ENCODE measurements at regions not wholly inside any gene's neighbourhood (a gene's known extent, or its start where the extent isn't known, plus 50 kb on each side); places are given as distances from the start of the nearest gene placed in this dataset.

DNA sequence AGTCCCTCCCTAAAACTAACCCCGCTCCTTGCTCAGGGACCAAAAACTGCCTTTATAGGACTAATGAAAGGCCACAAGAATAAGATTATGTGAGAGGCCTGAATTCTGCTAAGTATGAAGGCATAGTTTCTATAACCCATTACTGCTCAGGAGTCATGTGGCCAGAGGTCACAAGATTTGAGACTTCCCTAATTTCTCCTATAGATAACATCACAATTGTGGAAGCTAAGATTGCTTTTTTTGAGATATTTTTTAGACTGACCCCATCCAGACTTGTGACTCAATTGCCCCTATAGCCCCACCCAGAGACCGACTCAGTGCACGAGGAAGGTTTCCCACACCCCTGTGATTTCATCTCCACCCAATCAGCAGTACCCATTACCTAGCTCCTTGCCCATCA is 504.1 kb upstream of the GOT2 start:
- no peak for DNase-seq (ENCODE audit: low read depth)

- no peak for DNase-seq (ENCODE audit: low read depth)
Measured at GRCh38 chr16:59236804-59237458, 502.8 kb upstream of the GOT2 start.

- no peak for DNase-seq (ENCODE audit: low read depth)
Measured at GRCh38 chr16:59224401-59224800, 490.3 kb upstream of the GOT2 start.

DNA sequence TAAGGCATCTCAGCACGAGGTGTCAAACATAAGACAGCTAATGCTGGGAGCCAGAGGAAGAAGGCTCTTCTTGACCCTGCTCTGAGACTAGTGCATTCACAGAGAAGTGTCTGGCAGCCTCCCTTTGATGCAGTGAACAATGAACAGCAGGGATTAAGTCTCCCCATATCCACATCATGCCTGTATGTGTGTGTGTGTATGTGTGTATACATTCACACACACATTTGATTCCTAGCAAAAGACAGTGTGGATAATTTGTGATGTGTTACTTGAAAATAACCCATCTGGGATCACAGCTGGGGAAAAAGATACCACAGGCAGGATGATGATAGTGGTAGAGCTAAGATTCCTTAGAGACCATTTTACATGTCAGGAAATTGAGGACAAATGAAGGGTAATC is 485.9 kb upstream of the GOT2 start:
- DNase-seq (ENCODE audit: low read depth) = no peak

DNA sequence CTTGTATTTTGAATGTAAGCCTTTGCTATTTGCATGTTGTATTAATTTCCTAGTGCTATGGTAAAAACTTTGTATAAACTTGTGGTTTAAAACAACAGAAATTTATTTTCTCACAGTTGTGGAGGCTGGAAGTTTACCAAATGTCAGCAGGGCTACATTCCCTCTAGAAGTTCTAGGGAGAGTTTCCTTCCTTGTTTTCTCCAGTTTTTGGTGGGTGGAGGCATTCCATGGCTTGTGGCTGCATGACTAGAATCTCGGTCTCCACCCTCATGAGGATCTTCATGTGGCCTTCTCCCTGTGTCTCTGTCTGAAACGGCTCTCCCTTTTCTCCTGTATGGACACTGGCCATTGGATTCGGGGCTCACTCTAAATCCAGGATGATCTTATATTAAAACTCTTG is 482.2 kb upstream of the GOT2 start:
- no peak for DNase-seq (ENCODE audit: low read depth)

GRCh38 chr16:59214455-59214854 is 480.3 kb upstream of the GOT2 start:
- DNase-seq (ENCODE audit: low read depth) = no peak

DNA sequence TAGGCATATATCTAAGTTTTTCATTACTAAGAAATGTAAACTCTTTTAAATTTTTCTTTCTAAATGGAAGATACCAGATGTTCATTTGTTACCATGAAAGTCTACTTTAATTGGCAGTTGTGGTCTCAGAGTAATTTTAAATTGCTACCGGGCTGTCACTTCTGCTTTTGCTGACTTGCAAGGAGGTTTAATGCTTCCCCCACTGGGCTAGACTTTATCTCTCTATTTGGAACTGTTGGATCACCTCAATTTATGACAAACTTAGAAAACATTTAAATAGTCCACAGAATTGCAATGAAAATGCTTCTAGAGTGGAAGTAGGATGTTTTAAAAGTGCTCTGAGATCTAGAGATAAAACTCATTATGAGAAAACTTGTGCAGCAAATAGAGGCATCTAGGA is 479.8 kb upstream of the GOT2 start:
- no peak for DNase-seq (ENCODE audit: low read depth)

DNA sequence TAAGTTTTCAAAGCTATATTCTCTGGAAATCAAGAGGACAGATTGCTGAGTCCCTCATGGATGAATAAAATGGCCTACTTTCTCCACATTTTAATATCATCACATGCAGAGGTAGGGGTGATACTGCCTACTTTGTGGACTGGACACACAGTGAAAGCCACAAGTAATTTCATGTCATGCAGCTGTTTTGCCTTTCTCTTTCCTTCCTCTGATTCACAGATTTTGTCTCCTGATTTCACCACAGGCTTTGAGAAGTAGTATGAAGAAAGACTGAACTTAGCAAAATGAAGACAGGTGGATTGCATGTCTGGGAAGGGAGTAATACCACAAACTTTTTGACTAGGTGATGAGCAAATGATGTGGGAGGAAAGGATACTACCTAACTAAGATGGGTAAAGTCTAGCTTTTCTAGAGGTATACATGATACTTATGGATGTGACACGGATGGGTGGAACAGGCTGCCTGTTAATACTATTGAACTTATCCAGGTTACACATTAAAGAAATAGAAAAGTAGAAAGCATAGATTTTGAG is 478.4 kb upstream of the GOT2 start:
- no peak for DNase-seq (ENCODE audit: low read depth)

DNA sequence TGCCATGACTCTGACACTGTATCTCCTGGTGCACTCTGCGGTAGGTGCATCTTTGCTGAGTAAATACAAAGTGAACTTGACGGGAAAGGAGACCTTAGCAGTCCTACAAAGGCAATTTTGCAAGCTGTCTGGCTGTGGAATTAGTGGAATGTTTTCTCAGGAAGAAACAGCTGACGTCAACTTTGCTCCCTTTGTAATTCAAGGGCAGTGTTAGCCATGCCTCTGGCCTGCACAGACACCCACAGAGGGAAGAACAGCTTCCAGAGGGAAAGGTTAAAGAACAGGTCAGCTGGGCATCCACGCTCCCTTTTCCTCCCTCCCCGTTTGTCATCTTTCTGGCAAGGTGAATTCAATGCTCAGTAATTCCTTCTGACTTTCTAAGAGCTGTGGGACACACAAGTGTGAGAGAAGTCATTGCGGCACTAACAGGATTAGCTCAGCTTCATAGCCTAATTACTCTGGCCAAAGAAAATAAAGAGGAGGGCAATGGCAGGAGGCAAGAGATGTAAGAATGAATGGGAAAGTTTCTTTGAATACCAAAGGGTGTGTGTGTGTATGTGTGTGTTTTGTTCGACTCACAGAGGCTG is 476.9 kb upstream of the GOT2 start:
- no peak for DNase-seq (ENCODE audit: low read depth)

DNA sequence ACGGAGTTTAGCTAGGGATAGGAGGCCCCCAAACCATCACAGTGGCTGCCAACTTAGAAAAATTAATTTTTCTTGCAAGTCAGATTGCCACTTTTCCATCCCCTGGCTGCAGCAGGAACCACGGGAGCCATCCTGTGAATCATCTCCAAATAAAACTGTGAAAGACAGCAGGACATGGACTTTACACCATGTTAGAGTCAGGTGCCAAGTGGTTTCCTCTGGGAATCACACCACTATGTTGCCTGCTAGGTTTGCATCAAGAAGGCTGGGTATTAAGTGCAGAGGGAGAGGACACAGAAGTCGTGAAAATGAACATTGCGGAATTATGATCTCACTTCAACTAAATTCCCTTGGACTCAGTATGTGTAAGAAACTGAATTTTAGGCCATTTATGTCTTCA is 471.3 kb upstream of the GOT2 start:
- DNase-seq (ENCODE audit: low read depth) = no peak

- no peak for DNase-seq (ENCODE audit: low read depth)
Measured at GRCh38 chr16:59204589-59204988, 470.5 kb upstream of the GOT2 start.

GRCh38 chr16:59202233-59202862 is 468.2 kb upstream of the GOT2 start:
- DNase-seq (ENCODE audit: low read depth) = no peak

- no peak for DNase-seq (ENCODE audit: low read depth)
Measured at GRCh38 chr16:59201821-59202220, 467.7 kb upstream of the GOT2 start.

DNA sequence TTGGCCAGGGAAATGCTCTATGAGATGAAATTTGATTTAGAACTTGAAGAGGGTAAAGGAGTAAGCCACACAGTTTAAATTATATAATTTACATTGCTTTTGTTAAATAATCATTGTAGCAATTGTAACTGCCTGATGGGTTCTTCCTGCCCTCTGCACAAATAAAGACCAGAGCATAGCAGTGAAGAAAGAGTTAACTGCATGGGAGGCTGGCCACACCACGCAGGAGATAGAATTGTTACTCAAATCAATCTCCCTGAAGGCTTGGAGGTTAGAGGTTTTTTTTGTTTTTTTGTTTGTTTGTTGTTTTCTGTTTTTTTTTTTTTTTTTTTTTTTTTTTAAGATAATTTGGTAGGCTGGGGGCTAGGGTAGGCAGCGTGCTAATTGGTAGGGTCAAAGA is 467.0 kb upstream of the GOT2 start:
- no peak for DNase-seq (ENCODE audit: low read depth)

DNA sequence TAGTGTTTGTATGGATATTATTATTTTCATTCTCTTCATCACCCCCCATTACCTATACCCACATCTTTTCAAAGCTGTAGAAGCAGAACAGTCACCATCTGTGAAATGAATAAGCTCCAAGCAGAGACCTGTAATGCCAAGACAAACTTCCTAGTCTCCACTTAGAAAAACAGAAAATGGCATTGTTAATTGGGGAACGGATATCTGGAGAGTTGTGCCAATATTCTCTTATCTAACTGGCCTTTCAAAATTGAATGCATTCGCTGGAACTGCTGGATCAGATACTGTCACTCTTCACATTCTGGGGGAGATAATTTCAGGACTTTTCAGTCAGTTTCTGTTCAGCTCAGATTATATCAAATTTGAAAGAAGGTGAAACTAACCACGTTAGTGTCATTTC is 464.4 kb upstream of the GOT2 start:
- no peak for DNase-seq (ENCODE audit: low read depth)

GRCh38 chr16:59195242-59195641 is 461.1 kb upstream of the GOT2 start:
- no peak for DNase-seq (ENCODE audit: low read depth)

DNA sequence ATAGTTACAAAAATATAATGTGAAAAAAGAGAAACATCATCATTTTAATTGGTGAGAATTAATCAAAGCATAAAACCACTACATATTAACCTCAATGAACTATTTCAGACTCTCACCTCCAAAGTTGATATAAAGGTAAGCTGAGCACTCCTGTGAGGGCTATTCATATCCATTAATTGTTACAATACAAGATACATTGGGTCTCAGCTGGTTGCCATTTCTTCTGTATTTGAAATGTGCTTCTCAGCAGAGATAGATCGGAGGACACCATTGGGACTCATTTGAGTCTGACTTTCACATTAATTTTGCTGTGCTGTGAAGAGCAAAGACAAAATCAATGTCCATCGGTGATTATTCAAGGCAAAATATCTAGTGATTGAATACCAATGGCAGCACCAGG is 459.5 kb upstream of the GOT2 start:
- DNase-seq (ENCODE audit: low read depth) = no peak

DNA sequence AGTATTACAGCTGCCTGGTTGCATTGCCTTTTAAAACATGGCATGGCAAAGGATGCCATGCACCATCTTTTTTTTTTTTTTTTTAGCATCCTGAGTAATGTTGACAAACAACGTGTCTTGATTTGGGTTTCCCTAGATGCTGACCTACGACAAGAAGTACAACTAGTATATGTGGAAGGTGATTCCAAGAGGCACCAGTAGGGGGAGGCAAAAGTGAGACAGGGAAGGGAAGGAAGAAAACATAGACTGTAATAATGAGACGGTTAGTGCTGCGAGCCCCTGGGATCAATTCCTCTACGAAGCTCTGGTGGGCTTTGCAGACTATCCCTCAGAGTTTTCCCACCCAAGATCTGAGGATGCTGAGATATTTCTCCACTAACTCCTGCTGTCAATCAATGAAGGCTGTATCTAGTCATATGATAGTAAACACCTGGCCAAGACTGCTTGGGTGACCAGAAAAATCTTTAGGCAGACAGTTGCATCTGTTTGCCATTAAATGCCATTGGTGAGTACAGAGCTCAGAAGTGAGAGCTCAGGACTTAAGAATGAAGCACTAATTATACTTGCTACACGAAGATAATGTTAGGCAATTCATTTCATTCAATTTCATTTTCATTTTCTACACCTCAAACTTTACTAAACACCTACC is 458.6 kb upstream of the GOT2 start:
- DNase-seq (ENCODE audit: low read depth) = no peak

DNA sequence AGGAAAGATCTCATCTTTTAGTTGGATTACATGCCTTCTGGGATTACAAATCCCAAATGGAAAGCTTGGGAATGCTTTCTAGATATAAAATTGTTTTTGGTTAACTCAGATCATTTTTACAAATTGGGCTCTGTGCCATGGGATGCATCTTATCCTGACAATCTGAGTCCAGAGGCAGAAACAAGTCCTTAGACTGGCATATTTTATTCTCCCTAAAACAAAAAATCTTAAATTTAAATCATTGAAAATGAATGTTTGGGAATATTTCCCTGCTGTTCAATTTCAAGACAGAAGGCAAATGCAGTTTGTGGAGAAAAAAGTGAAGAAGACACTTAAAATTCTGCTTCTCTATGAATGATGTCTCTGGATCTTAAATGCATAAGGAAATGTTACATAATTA is 456.6 kb upstream of the GOT2 start:
- DNase-seq (ENCODE audit: low read depth) = no peak

DNA sequence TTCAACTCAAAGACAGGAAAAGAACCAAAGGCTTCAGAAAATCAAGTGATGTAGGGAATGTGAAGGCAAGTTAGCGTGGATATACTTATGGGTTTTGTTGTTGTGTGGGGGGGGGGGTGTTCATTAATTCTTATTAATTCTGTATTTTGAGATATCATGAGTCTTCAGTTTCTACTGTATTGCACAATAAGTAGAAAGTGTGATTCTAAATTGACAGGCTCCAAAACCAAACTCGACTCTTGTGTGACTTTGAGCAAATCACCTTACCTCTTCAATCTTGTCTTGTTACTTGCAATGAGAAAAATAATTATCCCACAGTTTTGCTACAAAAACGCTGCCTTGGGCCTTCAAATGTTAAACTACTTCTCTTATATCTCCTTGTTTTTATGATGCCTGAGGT is 453.9 kb upstream of the GOT2 start:
- DNase-seq (ENCODE audit: low read depth) = no peak

GRCh38 chr16:59181821-59182420 is 447.8 kb upstream of the GOT2 start:
- DNase-seq (ENCODE audit: low read depth) = no peak

DNA sequence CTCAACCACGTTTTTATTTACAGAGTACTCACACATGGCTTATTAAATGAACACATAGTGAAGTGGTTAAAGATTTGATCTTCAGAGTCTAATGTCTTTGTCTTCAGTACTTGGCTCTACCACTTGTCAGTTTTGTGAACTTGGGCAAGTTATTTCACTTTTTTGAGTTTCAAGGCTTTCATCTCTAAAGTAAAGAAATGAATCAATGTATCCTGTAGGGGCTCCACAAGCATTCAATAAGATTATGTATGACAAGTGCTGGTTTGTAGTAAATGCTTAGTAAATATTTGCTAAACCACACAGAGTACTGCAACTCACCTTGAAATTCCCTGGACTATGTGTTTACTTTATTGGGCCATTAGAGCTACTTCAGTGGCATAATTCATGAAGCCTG is 446.0 kb upstream of the GOT2 start:
- DNase-seq (ENCODE audit: low read depth) = no peak

Measured in activated T-cell treated with anti-CD3 and anti-CD28 coated beads for 48 hours (primary cell).